ENCODE measurements at regions not wholly inside any gene's neighbourhood (a gene's known extent, or its start where the extent isn't known, plus 50 kb on each side); places are given as distances from the start of the nearest gene placed in this dataset.
"Not testable (repeated sequence)": the region's sequence is repeated elsewhere in the genome, so short reads cannot be mapped to it uniquely, and the experiment has no call there.

DNA sequence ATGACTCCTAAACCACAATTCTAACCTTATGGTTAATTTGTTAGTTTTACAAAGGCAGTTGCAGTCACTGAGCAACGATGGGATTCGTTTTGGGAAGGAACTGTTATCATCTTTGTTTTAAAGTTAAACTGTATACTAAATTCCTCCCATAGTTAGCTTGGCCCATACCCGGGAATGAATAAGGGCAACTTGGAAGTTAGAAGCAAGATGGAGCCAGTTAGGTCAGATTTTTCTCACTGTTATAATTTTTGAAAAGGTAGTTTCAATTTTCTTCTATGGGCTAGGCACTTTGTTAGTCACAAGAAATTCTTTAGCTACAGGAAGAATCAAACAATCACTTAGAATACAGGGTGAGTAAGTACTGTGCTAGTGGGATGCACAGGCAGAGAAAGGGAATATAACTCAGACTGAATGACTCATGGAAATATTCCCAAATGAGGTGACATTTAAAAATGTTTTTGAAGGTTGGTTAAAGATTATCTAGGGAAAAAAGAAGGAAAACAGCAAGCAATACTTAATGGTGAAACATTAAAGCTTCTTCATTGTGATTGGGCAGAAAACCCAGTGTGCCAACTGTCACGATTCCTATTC, 153.6 kb downstream of the MAGEB17 start:
- DNase-seq (ENCODE audit: low read depth): no peak

DNA sequence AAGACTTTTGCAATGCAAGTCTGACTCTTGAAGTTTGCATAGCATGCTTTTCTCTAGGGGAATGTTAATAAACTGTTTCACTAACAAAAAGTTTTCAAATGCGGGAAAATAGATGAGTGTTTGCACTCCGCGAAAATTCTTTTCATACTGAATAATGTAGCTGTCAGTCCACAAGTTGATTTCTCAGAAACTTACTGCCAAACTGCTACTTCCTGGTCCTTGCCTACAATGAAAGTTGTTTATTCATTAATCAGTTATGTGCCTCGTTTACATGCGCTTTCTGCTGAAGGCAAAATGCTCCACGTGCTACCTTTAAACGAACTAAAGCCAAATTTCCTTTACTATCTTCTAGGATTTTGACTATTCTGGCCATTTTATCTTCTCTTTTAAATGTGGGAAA, 166.2 kb downstream of the MAGEB17 start:
- no peak for DNase-seq (ENCODE audit: low read depth)

DNA sequence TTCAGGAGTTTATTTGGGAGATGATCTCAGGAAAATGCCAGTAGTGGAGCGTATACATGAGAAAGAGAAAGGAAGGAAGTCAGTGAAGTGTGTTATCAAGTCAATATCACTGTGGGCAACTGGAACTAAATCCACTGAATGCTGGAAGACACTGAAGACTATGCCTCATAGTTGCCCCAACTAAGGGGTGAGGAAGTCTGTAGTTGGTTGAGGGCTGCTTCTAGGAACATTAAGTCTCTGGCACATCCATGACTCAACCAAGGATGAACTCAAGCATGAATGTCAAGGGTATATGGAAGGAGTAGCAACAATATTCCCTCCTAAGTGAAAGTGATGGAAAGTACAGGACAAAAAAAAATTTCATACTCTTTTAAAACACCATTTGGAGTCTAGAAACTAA, 167.9 kb downstream of the MAGEB17 start:
- no peak for DNase-seq (ENCODE audit: low read depth)

DNA sequence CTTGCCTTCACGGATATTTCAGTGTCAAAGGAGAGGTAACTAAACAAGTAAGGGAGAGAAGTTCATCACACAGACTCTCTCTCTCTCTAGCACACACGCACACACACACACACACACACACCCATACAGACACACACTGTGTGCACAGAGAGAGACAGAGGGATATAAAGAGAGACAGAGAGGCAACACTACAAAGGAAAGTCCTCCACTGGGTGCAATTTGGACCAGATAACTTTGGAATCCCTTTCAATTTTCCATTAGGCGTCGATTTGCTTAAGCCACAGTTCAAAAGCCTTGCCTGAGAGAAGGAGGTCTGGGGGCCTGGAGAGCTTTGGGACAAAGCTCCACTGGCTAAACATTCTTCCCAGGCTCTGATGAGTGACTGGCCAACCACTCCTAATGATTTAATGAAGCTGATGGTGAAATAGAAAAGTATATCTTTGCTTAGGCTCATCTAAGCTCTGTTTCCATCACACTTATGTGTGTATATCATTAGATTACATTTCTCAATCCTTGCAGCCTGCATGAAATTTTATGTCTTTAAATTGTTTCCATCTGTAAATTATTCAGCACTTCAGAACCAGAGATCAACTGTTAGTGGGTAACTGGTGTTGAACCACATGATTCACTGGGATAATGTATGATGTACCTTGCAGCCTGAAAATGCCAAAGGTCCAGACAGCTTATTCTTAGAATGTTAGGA, 180.8 kb downstream of the MAGEB17 start:
- no peak for DNase-seq (ENCODE audit: low read depth)

DNA sequence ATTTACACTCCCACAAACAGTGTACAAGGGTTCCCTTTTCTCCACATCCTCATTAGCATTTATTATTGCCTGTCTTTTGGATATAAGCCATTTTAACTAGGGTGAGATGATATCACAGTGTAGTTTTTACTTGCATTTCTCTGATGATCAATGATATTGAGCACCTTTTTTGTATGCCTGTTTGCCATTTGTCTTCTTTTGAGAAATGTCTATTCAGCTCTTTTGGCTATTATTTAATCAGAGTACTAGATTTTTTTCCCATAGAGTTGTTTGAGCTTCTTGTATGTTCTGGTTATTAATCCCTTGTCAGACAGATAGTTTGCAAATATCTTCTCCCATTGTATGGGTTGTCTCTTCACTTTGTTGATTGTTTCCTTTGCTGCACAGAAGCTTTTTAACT, 190.6 kb downstream of the MAGEB17 start:
- DNase-seq (ENCODE audit: low read depth): no peak

DNA sequence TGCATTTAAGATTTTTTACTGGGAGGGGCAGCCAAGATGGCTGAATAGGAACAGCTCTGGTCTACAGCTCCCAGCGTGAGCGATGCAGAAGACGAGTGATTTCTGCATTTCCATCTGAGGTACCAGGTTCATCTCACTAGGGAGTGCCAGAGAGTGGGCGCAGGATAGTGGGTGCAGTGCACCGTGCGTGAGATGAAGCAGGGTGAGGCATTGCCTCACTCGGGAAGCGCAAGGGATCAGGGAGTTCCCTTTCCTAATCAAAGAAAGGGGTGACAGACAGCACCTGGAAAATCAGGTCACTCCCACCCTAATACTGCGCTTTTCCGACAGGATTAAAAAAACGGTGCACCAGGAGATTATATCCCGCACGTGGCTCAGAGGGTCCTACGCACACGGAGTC, 192.8 kb downstream of the MAGEB17 start:
- DNase-seq (ENCODE audit: low read depth): not testable (repeated sequence)

DNA sequence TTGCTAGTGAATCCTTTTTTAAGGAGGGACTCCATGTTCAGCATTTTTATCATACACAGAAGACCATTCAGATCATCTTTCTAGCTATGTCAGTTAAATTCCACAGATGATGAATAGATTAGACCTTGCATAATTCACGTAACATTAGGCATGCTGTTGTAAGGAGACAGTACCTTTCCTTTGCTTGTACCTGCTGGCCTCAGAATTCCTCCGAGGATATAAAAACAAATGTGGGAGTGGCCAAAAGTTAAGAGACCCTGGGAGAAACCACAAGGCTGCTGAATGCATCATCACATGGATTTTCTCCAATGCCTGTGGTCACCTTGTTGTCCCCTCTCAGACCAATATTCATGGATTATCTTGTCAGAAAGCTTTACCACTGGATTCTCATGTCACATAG, 201.4 kb downstream of the MAGEB17 start:
- DNase-seq (ENCODE audit: low read depth): no peak

DNA sequence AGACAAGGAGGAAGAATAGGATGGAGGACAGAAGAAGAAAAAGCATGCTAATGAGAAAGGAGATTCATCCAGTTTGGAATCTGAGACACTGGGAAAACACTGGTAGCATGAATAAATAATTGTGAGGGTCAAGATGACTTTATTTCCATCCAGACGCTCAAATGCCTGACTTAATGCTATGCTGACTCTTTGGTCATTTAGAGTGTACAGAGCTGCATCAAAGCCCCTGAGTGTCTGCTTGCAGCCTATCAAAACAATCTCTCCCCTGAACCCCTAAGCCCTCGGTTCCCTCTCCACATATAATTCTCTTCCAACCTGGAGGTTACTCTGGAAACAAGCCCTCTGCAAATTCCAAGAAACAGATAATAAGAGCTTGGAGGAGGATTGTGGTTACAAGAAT, 208.8 kb downstream of the MAGEB17 start:
- DNase-seq (ENCODE audit: low read depth): no peak

DNA sequence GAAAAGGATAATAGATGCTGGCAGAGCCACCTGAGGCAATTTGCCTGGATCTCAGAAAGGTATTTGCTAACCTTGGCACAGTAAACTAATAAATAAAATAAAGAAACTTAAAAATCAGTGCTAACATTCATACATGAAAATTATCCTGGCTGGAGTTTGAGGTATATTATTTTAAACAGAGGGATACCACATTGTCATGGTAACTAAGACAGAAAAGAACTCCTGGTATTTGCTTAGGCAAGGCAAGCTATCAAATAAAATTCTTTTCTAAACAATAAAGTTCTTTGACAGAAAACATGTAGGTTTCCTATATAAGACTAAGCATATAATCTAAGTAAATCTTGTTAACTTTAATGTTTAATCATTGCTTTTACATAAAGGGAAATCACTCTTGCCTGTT, 218.8 kb downstream of the MAGEB17 start:
- no peak for DNase-seq (ENCODE audit: low read depth)

DNA sequence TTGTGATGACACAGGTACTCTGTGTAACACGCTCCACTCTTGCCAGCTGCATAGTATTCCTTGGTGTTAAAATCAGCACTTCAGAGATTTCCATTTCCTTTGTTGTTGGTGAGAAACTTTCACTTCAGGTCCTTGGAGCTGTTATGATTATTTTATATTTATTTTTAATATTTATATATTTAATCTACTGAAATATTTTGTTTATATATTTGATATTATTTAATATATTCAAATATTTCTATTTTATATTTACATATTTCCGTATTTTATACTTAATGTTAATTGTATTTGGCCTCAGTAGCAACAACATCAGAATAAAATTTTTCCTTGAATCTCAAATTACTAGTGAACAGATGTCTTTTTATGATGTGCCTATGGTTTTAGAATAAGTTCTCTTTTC, 225.3 kb downstream of the MAGEB17 start:
- DNase-seq (ENCODE audit: low read depth): no peak

DNA sequence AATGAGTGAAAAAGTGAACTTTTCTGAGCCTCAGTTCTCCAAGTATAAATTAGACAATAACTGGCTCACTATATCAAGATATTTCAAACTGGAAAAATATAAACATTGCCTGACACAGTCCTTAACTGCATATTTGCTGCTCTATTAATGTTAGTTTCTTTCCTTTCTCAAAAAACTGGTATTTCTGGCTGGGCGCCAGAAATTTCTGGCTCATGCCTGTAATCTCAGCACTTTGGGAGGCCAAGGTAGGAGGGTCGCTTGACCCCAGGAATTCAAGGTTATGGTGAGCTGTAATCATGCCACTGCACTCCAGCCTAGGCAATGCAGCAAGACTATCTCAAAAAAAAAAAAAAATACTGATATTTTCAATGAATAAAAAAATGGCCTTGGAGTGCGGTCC, 227.0 kb downstream of the MAGEB17 start:
- no peak for DNase-seq (ENCODE audit: low read depth)

DNA sequence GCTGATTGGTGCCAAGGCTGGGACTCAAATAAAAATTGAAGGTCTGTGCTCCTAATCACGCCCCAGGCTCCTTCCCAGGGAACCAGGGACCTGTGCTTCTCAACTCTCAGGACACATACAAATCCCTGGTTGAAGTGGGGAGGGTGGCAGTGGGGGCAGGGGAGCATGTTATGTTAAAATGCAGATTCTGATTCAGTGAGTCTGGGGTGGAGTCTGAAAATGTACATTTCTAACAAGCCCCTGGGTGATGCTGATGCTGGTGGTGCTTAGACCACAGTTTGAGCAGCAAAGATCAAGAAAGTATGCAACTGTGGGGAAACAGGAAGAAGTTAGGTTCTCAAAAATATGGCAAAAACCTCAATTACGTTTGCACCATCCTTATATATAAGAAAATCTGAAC, 236.5 kb downstream of the MAGEB17 start:
- no peak for DNase-seq (ENCODE audit: low read depth)

DNA sequence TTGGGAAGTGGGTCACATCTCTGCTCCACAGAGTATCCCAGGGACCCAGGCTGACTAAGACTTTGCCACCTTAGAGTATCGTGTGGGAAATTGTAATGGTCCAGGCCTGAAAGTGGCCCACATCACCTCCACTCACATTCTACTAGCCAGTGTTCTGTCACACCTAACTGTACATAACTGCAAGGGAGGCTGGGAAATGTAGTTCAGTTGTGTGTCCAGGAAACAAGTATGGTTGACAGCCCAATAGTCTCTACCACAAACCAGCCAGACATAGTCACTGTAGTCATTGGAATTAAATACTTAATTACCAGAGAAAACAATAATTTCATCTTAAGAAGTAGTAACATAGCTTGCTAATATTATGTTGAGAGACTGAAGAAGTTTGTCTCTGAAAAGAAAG, 233.4 kb upstream of the S100G start:
- DNase-seq (ENCODE audit: low read depth): no peak

DNA sequence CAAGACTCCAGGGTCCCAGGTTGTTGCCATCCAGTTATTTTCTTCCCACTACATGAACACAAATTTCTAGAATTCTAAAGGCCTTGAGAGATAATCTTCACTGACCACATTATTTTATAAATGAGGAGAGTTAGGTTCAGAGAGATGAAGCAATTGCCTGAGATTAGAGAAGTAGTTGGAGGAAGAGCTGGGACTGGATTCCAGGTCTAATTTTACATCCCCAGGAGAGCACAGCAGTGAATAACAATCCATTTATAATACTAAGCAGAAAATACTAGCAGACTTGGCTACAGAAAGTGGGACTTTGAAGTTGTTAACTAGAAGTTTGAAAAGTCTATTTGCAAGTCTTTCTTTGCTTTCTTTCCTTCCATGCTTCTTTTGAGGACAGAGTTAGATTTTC, 231.3 kb upstream of the S100G start:
- DNase-seq (ENCODE audit: low read depth): no peak

DNA sequence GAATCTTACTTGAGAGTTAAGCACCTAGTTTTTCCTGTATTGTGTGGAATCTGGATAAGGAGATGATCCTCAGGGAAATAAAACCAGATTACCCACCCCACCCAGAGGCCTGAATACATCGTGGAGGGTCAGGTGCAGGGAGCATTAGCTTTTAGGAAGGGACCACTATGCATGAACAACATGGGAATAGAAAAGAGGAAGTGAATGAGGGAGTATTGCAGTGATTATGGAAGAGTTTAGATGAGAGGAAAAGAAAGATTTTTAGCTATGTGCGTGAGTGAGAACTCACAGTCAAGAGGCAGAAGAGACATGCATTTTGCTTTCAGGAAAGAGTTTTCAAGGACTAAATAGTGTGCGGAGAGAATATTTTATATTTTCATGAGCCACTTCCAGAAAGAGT, 222.3 kb upstream of the S100G start:
- DNase-seq (ENCODE audit: low read depth): no peak

DNA sequence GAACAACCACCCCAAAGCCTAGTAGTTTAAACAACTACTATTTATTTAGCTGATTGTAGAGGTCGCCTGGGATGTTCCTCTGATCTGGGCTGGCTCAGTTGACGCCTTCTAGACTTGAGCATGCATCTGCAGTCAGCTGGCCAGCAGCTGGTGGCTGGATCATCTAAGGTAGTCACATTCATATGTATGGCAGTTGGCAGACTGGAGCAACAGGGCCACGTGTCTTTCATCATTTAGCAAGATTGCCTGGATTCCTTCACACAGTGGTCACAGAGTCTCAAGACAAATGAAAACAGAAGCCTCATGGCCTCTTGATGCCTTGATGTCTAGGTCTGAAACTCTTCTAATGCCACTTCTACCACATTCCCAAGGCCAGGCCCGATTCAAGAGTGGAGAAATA, 220.6 kb upstream of the S100G start:
- DNase-seq (ENCODE audit: low read depth): no peak

DNA sequence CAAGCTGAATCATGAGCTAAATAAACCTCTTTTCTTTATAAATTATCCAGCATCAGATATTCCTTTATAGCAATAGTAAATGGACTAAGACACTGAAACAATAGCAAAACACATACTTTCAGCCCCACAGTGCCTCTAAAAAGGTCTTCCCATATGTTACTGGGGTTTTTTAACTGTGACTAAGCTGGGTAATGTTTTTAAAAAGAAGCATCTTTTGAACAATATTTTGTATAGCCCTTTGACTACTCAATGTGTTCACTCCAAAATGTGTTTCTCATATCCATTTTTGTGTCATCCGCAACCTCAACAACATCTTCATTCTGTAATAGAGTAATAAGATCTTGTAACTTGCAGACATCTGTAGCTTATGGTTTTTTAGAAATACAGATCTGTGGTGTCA, 218.7 kb upstream of the S100G start:
- DNase-seq (ENCODE audit: low read depth): no peak

DNA sequence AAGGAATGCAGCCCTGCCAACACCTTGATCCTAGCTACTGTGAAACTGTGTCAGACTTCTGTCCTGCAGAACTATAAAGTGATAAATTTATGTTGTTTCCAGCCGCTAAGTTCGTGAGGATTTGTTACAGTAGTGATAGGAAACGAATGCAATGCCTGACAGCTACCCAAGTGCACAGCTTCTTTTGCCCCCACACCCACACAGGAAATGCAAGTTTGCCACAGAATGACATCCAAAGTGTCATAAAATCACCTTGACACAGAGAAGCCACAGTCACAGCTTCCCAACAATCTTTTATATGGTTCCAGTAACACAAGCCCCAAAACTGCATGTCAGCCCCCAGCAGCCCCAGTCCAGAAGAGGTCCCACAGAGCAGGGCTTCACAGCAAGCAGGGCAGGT, 216.9 kb upstream of the S100G start:
- DNase-seq (ENCODE audit: low read depth): no peak

DNA sequence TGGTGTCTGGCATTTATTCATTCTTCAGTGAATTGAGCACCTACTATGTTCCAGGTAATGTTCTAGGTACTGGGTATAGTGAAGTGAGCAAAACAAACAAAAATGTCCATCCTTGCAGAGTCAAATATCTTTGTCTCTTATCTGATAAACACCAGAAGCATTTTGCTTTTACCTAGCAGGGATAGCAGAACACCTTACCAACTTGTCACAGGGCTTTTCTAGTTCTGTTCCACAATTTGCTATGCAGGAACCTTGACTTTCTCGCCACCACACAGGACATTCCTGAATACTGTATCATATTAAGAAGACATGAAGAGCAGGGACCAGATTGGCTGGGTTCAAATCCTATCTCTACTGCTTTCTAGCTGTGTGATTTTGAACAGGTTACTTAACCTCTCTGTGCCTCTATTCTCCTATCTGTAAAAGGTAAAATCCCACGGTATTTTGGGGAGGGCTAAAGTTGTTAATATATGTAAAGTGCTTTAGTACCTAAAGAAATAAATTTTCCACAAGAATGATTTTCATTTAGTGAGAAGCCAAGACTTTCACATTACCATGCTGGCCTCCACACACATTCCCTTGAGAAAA, 214.5 kb upstream of the S100G start:
- DNase-seq (ENCODE audit: low read depth): no peak

DNA sequence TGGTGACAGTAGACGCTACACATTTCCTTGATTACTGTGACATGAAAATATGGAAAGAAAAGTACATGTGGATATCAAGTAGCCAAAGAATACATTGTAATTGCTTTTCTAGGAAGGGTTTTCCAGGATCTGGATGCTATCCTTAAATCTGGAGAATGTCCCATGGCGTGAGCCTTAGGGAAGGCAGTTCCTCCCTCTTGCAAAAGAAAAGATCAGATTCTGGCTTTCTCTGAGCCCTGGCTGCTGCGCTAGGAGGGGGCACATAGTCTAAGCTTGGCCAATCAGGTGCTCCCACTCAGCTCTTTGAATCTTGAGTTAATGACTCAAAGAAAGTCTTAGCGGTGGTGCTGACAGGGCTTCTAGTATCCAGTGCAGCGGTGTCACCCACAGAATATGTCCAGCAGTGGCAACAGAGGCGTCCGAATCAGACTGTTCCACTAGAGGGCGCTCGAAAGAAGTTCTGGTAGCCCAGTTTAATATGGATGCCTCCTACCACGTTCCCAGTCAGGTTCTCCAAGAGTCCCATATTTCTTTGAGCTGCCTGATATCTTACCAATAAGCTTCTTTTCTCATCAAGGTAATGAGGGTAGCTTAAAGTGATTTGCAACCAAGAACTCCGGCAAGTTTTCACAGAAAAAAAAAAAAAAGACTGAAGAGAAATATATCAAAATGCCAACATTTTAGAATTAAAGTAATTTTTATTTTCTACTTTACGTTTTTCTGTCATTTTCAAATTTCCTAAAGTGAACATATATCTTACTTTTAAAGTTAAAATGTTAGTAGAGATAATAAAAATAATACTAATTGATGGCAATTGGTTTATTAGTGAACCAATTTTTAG, 213.4 kb upstream of the S100G start:
- peak; percentile 32 for DNase-seq (ENCODE audit: low read depth)

DNA sequence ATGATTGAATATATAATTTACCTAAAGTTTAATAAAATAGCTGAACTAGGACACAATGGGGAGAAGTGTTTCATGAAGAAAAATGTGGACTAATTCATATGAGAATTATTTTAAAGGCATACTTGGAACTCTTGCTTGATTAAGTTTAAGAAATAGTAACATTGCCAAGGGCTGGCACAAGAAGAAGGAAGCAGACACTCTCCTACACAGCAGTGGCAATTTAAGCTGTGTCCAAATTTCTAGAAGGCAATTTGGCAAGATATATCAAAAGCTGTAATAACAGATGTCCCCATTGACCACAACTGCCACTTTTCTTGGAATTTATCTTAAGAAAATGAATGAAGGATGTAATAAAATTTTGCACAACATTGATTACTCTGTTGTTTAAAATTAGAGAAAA, 209.5 kb upstream of the S100G start:
- no peak for DNase-seq (ENCODE audit: low read depth)

DNA sequence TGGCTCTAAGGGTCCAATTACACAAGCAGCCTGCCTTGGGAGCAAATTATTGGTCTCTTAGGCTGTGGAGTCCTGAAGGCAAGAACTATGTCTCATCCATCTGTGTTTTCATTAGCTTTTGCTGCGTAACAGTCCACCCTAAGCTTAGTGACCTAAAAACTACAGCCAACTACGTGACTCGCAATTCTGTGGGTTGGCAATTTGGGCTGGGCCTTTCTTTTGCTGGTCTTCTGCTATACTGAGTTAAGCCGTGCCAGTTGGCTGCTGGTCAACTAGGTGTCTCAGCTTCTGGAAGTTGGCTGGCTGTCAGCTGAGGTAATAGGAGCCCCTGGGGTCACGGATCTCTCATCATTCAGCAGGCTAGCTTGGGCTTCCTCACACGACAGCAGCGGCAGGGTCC, 205.6 kb upstream of the S100G start:
- no peak for DNase-seq (ENCODE audit: low read depth)

DNA sequence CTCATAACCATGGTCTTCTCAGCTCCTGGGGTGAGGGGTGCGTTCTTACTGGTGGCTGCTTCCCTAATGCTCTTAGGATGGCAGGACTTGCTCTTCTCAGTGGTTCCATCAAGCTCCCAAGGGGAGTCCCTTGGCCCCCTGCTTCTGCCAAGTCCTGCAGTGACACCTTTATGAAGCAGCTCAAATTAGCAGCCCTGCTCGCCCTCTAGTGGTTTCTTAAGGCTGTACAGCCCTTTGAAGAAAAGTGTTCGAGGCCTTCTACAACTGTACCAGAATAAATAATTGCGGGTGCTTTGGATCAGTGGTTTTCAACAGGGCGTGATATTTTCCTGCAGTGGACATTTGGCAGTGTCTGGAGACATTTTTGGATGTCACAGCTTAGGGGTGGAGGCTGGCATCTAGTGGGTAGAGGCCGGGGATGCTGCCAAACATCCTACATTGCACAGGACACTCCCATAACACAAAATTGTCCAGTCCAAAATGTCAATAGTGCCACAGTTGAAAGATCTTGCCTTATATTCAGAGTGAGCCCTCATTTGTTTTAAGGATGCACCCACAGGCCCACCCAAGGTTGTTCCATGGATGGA, 204.7 kb upstream of the S100G start:
- DNase-seq (ENCODE audit: low read depth): peak; percentile 12

All from stimulated activated CD4-positive, alpha-beta T cell treated with anti-CD3 and anti-CD28 coated beads, Interleukin-2, amount 100 ng/mL, for 4 hours (primary cell).